GM21515 (cell line): ENCODE measurements at regions not wholly inside any gene's neighbourhood (a gene's known extent, or its start where the extent isn't known, plus 50 kb on each side); places are given as distances from the start of the nearest gene placed in this dataset.
"Not testable (repeated sequence)": the region's sequence is repeated elsewhere in the genome, so short reads cannot be mapped to it uniquely, and the experiment has no call there.

ENCODE experiments used
- ATAC-seq: cut with Tn5 transposase; IDR thresholded peaks from one replicate; pipeline ENCODE4 v1.9.1; 2021; ENCODE audit not compliant: unreplicated experiment

DNA sequence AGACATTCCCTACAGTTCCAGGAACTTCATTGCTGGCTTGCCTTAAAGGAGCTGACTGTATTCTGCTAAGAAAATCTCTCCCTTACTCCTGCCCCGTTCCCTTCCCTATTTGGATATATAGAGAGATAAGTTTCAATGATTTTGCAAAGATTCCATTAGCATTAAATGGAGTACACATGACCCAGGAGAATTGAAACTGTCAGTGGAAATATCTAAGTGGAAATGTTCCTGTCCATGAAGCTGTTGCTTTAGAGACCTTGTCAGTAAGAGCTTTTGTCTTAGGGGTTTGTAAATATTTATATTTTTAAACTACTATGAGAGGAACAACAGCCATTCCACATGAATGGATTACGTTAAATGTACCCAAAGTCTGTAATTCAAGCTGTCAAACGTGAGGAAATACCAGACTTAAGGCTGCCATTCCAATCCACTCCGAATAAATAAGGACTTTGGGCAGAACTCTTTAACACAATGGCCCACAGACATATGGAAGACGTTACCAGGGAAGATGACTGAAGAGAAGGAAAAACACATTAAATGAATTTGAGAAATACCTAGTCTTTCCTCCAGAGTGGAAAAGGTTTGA, 387.1 kb upstream of the PAPPA start:
- no peak for ATAC-seq

GRCh38 chr9:115770521-115770920, 383.1 kb upstream of the PAPPA start:
- ATAC-seq = no peak

- no peak for ATAC-seq
Measured at GRCh38 chr9:115775659-115776058, 377.9 kb upstream of the PAPPA start.

DNA sequence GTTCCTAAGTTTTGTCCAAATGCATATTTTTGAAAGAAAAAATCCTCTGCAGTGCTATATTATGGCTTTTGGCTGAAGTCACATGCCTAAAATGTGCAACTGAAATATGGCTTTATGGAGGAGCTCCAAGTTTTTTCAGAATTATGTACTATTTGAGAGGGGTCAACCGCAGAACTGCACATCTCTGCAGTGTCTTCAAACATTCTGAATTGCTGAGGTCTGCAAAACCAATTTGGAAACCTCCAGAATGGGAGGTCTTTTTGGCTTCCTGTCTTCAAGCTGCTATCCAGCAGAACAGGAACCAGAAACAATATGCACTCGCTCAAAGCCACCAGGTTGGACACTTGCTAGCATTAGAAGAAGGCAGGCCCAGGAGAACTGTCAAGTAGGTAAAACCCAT, 376.0 kb upstream of the PAPPA start:
- no peak for ATAC-seq

DNA sequence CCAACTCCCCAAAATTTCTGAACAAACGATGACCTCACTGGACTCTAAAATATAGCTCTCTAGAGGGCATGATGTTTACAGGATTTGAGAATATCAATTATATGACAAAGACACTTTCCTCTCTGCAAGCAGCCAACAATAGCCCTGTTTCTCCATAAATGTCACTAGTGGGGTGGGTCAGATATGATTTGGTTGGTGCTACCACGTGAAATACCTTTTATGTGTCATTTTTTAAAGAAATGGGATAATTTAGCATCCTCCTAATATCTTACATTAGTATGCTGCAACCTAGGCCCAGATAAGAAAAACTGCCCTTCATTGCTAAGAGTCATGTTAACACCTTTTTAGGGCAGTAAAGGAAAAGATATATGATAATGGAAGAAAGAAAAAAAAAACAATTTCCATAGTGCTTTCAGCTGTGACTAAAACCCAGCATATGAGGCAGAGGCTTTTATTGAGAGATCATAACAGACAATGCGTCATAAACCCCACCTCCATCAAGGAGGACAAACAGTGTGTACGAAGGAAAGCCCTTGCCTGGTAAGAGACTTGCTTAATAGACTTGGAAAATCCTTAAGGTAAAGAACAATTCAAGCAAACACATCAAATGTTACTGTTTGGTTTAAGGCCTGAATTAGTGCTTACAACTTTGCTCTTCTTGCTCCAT, 372.4 kb upstream of the PAPPA start:
- ATAC-seq = no peak

- no peak for ATAC-seq
Measured at GRCh38 chr9:115786321-115786720, 367.3 kb upstream of the PAPPA start.

- ATAC-seq = no peak
Measured at GRCh38 chr9:115790520-115790919, 363.1 kb upstream of the PAPPA start.

- ATAC-seq = no peak
Measured at GRCh38 chr9:115794921-115795475, 358.6 kb upstream of the PAPPA start.

DNA sequence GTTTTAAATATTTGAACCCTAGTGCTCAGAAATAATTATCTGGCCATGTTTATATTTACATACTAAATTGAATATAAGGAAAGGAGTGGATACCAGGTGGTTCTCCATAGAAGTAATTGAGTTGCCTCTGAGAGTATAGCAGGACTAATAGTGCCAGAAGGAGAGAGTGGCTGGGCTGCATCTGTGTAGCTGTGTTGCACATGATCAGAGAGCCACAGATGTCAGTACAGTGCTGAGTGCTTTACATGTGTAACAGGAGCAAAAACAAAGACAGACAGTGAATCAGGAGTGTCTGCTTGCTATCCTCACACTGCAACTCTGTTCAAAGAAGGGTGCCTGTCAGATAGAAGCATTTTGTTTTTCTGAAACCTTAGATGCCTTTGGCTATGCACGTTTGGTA, 353.9 kb upstream of the PAPPA start:
- no peak for ATAC-seq

DNA sequence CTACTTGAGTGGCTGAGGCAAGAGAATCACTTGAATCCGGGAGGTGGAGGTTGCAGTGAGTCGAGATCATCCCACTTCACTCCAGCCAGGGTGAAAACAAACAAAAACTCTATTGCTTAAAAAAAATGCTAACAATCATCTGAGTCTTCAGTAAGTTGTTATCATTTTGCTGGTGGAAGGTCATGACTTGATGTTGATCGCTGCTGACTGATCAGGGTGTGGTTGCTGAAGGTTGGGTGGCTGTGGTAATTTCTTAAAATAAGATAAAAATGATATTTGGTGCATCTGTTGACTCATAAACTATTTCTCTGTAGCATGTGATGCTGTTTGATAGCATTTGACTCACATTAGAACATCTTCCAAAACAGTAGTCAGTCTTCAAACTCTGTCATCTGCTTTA, 349.4 kb upstream of the PAPPA start:
- ATAC-seq = no peak

- no peak for ATAC-seq
Measured at GRCh38 chr9:115808108-115808507, 345.5 kb upstream of the PAPPA start.

DNA sequence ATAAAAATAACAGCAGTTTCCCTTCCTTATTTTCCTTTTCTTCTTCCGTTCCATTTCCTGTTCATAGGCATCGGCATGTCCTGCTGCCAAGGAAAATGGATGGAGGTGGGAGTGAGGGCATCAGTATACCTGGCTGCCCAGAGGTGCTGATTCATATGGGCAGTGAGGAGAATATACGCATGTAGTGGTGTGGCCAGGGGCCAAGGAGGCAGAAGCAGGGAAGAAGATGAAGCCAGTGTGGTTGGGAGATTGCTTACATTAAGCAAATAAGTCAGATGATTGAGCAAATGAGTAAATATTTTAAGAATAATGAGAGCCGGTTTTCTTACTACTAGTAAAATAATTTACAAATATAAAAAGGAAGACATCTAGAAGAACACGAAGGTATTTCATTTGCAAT, 344.9 kb upstream of the PAPPA start:
- ATAC-seq = no peak

GRCh38 chr9:115810166-115810565, 343.4 kb upstream of the PAPPA start:
- no peak for ATAC-seq

DNA sequence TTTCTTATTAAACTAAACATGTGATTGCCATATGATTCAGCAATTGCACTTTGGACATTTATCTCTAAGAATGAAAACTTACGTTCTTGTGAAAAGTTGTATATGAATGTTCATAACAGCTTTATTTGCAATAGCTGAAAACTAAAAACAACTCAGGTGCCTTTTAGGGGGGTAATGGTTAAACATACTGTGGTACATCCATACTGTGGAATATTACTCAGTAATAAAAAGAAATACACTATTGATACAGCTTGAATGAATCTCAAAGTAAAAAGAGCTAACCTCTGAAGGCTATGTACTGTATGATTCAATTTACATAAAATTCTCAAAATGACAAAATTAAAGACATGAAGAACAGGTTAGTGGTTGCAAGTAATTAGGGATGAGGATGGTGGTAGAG, 339.5 kb upstream of the PAPPA start:
- ATAC-seq = no peak

GRCh38 chr9:115815786-115816185, 337.8 kb upstream of the PAPPA start:
- no peak for ATAC-seq

GRCh38 chr9:115818651-115819050, 334.9 kb upstream of the PAPPA start:
- not testable (repeated sequence) for ATAC-seq

DNA sequence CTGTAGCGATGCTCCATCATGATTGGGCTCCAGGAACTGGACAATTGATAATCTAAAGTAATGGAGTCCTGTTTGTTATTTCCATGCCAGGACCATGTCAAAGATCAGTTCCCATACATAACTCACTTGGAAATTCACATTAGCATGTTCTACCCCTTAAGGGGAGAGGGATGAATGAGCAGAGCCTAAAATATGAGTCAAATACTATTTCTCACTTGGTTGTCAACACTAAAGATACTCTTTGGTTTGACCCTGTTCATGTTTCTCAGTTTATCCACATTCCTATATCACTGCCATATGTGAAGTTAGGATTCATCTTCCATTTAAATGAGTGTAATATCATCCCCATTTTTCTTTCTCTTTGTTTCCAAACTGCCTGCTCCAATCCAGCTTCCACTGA, 321.6 kb upstream of the PAPPA start:
- ATAC-seq = no peak

GRCh38 chr9:115837618-115838017, 316.0 kb upstream of the PAPPA start:
- no peak for ATAC-seq

DNA sequence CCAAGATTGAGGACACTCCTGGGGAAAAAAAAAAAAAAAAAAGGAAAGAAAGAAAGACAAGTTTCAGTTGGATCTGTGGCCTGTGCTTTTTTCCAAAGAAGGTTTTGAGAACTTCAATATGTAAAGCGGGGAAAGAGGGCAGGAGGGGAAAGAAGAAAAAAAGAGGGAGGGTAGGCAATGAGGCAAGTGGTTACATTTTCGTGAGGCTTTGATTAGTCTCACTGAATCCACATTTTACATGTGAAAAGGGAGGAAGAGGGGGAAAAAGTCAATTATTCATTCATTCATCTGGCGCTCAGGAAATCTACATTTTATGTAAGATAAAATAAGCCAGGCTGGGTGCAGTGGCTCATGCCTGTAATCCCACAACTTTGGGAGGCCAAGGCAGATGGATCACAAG, 315.2 kb upstream of the PAPPA start:
- ATAC-seq = no peak

DNA sequence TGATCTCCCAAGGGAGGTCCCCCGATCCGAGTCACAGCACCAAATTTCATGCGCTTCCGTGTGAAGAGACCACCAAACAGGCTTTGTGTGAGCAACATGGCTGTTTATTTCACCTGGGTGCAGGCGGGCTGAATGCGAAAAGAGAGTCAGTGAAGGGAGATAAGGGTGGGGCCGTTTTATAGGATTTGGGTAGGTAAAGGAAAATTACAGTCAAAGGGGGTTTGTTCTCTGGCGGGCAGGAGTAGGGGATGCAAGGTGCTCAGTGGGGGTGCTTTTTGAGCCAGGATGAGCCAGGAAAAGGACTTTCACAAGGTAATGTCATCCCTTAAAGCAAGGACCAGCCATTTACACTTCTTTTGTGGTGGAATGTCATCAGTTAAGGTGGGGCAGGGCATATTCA, 309.2 kb upstream of the PAPPA start:
- not testable (repeated sequence) for ATAC-seq

DNA sequence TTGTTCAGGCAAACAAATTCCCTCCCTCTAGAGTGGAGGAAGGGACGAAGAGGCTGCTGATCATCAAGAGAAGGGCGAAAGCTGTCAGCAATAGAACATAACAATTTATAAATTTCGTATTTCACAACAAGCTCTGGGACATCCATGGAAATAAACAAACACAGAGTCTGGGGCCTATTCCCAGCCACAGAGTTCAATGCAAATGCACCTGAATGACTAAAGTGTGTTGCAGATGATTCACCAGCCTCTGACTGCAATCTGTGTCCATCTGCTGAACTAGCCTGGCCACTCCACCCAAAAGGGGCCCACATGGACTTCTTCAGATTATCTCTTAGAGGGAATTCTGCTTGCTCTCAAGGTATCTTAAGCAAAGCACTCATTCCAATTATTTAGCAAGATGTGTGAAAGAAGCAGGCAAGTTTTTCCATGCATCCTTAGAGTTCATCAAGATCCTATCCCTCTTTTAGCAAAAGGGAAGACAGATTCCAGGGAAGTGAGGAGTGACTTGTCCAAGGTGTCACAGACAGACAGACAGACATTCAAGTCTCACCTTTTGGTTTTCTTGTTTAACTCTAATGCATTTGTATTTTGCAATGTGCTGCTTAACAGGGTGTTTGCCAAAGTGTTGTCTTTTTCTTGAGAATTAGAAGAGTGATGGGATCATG, 307.8 kb upstream of the PAPPA start:
- ATAC-seq = no peak

DNA sequence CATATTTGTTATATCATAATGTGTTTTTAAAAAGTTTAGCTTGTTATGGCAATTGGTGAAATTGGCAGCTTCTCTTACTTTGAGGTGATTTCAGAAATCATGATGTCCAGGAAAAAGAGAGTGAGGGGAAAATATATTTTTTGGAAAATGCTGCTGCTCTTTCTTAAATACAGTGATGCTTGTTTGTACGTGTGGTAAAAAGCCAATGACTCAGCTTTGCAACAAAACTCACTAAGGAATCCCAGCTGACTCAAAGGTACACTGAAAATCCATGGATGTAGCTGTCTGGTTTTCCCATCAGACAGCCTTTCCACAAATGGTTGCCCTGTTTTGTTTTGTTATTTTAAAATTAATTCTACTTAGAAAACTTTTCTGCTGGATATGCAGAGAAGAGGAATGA, 306.4 kb upstream of the PAPPA start:
- no peak for ATAC-seq
